ENCODE measurements at regions not wholly inside any gene's neighbourhood (a gene's known extent, or its start where the extent isn't known, plus 50 kb on each side); places are given as distances from the start of the nearest gene placed in this dataset.

- DNase-seq = no peak
Measured at GRCh38 chr18:27825689-27826088, 351.2 kb downstream of the CDH2 start.

- DNase-seq = no peak
Measured at GRCh38 chr18:27824841-27825681, 351.9 kb downstream of the CDH2 start.

GRCh38 chr18:27824275-27824674 is 352.7 kb downstream of the CDH2 start:
- no peak for DNase-seq

- no peak for DNase-seq
Measured at GRCh38 chr18:27823053-27823452, 353.9 kb downstream of the CDH2 start.

GRCh38 chr18:27808683-27809082 is 368.2 kb downstream of the CDH2 start:
- no peak for DNase-seq

- no peak for DNase-seq
Measured at GRCh38 chr18:27803957-27804356, 373.0 kb downstream of the CDH2 start.

- DNase-seq = no peak
Measured at GRCh38 chr18:27797484-27797883, 379.4 kb downstream of the CDH2 start.

- DNase-seq = no peak
Measured at GRCh38 chr18:27794181-27794926, 382.6 kb downstream of the CDH2 start.

GRCh38 chr18:27793013-27793785 is 383.7 kb downstream of the CDH2 start:
- no peak for DNase-seq

GRCh38 chr18:27789406-27789805 is 387.5 kb downstream of the CDH2 start:
- no peak for DNase-seq

- DNase-seq = no peak
Measured at GRCh38 chr18:27787547-27787946, 389.4 kb downstream of the CDH2 start.

- DNase-seq = no peak
Measured at GRCh38 chr18:27785815-27786471, 391.0 kb downstream of the CDH2 start.

- DNase-seq = no peak
Measured at GRCh38 chr18:27780061-27780745, 396.7 kb downstream of the CDH2 start.

- no peak for DNase-seq
Measured at GRCh38 chr18:27778925-27779324, 398.0 kb downstream of the CDH2 start.

- no peak for DNase-seq
Measured at GRCh38 chr18:27778441-27778840, 398.5 kb downstream of the CDH2 start.

- DNase-seq = no peak
Measured at GRCh38 chr18:27772081-27772480, 404.8 kb downstream of the CDH2 start.

GRCh38 chr18:27771571-27771970 is 405.4 kb downstream of the CDH2 start:
- DNase-seq = no peak

- no peak for DNase-seq
Measured at GRCh38 chr18:27769152-27769551, 407.8 kb downstream of the CDH2 start.

- no peak for DNase-seq
Measured at GRCh38 chr18:27763936-27764335, 413.0 kb downstream of the CDH2 start.

- DNase-seq = no peak
Measured at GRCh38 chr18:27763341-27763740, 413.6 kb downstream of the CDH2 start.

GRCh38 chr18:27762054-27762453 is 414.9 kb downstream of the CDH2 start:
- DNase-seq = no peak

- no peak for DNase-seq
Measured at GRCh38 chr18:27752944-27753343, 424.0 kb downstream of the CDH2 start.
